Dermis microvascular lymphatic vessel endothelial cell (primary cell): ENCODE measurements at regions not wholly inside any gene's neighbourhood (a gene's known extent, or its start where the extent isn't known, plus 50 kb on each side); places are given as distances from the start of the nearest gene placed in this dataset.
"Not testable (repeated sequence)": the region's sequence is repeated elsewhere in the genome, so short reads cannot be mapped to it uniquely, and the experiment has no call there.

Experiments
- DNase-seq, 2 donors: peaks; one replicate each; pipeline versions ENCODE4 v3.0.0 to v3.0.0-alpha.2; 2010; ENCODE audit warnings: low read depth in 2 of 2

DNA sequence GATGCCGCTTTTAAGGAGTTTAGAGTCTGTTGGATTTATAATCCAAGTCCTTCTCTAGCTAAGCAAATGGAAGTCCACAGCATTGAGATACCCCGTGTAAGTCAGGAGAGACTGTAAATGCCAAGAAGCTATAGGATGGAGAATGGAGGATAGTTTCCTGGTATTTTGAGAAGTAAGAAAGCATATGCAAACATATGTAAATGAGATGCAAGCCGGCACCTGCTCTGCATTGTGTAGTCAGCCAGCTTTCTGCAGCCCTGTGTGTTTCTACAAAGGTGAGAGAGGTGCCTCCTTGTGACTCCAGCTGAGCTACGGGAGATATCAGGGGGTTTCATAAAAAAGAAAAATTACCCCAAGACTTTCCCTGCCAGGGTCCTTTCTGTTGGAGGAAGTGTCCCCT lies 176.3 kb downstream of the RPS24 start:
- DNase-seq = no peak

DNA sequence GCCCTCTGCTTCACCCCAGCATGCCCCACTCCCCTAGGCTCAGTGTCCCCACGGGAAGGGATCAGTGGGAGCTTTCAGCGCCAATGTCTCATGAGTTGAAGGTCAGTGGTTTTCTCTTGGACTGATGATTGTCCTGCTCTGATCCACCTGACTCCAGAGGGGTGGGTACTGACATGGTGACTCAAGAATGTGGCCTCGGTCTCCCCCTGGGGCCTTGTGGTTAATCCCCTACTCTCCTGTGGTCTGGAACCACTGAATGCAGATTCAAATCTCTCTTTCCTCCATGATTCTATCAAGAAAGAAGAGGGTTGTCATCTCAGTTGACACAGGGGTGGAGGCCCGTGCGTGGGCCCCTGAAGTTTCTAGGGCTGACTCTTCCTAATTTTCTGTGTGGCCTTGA lies 176.9 kb downstream of the RPS24 start:
- DNase-seq = no peak

DNA sequence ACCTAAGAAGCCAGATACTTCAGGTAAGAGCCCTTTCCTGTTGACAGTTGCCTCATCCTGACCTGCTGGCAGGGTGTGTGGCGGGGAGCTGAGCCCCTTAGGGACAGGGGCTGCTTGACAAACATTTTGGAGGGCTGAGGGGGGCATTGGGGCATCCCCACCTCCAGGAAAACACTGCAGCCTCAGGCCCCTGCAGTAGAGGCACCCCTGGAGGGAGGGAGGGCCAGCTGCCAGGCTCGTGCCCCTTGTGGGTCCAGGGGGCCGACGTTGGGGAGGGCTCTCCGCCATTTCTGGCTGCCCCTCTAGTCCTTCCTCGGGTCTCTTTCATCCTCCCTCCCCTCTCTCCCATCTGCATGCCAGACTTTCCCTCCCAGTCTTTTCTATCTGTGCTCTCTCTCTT lies 177.3 kb downstream of the RPS24 start:
- DNase-seq = no peak

DNA sequence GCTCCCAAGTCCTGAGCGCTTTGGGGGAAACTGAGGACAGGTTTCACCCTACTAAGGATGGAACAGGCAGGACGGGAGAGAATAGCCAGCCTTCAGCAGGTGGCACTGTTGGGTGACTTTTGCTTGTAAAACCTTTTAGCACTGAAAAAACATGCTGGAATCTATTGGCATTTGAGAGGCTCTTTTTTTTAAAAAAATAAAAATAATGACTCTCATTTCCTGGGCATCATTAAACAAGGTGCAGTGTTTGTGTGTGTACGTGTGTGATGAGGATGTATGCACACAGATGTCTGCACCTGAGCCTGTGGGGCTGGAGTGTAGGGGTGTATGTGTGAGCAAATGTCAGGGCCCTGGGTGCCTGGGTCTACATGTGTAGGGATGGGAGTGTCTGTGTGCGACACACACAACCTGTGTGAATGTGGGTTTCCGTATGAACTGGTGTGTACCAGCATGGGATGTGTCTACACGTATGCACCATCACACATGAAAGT lies 177.9 kb downstream of the RPS24 start:
- peak; percentile 29 to 56 for DNase-seq

DNA sequence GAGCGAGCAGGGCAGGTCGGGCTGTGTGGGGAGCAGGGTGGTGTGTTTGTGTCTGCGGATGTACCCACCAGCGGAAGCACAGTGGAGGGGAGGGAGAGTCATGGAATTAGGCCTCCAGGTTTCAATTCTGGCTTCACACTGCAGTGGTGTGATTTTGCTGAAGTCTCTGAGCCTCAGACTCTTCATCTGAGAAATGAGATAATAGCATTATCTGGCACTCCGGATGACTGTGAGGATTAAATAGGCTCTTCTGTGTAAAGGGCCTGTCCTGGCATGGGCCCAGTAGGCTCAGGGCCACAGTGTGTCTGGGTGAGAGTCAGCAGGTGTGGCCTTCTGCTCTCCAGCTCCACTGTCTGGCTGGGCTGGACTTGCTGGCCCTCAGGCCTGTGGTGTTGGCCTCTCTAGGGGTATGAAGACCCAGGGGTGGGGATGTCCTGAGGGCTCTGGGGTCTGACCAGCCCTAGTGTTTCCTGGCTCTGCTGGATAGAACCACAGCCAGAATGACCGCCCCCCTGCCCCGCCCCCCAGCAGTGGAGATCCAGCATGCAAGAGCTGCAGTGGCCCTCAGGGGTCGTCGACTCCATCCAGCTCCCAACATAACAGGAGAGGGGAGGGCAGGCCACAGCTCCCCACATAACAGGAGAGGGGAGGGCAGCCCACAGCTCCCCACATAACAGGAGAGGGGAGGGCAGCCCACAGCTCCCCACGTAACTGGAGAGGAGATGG lies 178.6 kb downstream of the RPS24 start:
- no peak for DNase-seq

DNA sequence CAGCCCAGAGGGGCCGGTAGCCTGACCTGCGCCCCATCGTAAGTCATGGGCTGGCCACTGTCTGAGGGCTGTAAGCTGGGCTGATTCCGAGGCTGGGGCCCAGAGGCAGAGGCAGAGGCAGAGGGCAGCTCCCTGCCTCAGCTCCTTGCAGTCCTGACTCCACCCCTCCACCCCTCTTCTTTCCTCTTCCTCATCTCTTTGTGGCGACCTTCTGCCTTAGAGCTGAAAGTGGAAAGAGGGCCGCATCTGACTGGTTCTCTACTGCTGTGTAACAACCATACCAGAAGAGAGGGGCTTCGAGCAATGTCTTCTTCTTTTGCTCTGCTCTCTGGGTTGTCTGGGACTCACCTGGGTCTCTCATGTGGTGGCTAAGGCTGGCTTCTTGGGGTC lies 179.1 kb downstream of the RPS24 start:
- DNase-seq = no peak

DNA sequence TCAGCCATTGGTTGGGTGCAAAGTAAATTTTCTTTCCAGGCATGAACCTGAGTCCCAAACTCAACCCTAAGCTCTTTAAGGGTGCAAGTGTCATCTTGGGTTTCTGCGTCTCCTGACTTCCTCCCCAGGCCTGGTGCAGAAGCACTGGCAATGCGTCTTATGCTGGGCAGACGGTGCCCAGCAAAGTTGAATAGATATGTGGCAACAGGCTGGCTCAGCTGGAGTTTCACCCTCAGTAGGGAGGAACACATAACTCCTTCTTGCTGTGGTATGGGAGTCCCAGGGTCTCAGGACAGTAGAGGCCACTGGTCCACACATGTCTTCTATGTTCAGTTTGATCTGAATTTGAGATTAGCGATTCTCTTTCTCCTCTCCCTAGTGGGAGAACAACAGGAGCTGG lies 181.3 kb downstream of the RPS24 start:
- DNase-seq = no peak

DNA sequence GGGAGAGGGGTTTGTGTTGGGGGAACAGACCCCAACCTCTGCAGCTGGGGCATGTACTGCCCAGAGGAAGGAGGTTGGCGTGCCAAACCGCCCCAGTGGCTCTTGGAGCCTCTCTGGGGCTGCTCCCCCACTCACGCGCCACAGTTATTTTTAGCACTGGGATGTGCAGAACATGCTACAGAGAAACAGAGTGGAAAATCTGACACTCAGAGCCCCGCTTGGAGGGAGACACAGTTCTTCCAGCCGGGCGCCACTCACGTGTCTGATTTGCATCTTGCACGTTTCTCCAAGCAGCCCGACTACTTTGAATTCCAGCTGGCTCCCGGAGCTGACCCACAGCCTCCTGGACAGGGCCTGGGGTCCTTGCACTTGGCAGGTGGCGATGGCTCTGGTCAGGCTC lies 182.0 kb downstream of the RPS24 start:
- DNase-seq = no peak

DNA sequence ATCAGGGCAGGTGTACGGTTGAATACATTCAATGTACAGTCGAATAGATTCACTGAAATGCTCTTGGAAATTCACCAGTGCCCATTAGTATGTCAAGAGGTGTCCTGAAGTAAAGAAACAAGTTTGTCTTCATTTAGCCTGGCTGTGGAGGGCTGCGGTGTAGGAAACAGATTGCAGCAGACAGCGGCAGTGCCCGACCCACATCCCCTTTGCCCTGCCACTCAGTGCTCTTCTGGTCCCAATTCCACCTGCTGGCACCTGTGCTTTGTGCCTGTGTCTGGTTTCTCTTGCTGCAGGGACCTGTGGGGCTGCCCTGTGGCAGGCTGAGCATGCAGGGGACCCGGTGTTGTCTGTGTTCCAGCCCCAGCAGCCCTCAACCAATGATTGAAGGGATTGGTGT lies 183.7 kb downstream of the RPS24 start:
- DNase-seq = no peak

DNA sequence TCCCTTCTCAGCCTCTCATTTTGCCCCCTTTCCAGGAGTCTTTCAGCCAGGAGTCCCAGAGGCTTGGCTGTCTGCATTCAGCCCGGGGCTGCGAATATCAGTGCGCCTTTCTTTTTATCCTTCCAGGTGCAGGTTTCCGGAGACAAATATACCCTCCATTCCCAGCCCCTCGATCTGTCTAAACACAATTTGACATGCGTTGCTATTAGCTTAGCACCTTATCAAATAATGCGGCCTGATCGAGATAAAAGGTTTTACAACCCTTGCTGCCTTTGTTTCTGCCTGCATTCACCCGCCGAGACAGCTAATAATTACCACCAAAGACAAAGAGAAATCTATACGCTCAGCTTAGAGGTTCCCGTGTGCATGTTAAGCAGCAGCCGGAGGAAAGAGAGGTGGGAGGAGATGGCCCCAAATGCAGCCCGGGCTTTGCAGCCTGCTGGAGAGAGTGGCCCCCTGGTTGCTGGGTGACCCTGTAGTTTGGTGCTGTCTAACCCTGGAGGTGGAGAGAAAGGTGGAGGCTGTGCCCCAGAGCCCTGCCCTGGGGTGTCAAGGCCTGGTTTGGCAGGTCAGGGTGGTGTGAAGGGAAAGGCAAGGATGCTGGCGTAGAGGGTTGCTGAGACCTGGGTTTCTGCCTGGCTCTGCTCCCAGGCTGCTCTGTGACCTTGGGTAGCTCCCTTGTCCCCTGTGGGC lies 185.3 kb downstream of the RPS24 start:
- DNase-seq = no peak

DNA sequence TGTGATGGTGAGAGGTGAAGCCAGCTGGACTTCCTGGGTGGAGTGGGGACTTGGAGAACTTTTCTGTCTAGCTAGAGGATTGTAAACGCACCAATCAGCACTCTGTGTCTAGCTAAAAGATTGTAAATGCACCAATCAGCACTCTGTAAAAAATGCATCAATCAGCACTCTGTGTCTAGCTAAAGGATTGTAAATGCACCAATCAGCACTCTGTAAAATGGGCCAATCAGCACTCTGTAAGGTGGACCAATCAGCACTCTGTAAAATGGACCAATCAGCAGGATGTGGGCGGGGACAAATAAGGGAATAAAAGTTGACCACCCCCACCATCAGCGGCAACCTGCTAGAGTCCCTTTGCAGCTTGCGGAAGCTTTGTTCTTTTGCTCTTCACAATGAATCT lies 185.9 kb downstream of the RPS24 start:
- not testable (repeated sequence) for DNase-seq

DNA sequence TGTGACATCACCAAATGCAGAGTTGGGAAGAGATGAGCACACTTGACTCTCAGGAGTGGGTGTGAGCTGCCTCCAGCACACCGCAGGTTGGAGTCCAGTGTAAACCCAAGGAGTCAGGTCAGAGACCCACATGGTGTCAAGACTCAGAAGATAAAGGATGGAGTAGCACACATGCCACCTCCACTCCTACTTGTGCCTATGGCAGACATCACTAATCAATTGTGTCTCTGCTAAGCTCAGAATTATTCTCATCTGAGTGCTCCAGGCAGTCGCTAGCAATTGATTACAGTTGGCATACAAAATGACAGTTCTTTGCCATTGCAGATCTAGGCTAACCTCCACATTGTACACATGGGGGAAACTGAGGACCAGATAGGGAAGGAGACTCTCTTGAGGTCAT lies 187.1 kb downstream of the RPS24 start:
- no peak for DNase-seq

DNA sequence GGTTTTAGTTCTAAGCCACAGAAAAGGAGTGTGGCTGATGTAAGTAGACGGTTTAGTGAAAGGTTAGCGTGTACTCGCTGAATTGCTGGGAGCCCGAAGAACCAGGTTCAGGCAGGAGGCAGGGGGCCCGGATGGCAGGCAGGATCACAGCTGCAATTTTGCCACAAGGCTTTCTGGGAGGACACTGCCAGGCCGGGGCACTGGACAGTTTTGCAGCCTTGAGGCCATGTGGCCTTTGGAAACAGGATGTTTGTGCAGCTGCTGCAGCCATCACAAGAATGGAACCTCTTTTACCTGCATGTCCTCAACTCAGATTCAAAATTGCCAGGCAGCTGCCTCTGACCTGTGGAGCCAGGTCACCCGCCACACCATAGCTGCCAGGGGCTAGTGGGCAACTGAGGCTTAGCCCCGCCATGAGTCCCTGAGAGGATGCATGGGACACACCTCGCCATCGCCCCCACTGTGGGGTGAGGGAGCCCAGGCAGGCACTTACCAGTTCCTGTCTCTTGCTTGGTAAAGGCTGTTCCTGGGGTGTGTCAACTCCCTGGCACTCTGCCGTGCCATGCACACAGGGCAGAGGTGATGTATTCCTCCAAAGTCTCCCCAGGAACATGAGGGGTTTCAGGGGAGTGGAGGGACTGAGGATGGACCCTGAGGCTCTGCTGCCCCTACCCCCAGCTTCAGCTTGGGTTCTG lies 188.6 kb downstream of the RPS24 start:
- DNase-seq = no peak

DNA sequence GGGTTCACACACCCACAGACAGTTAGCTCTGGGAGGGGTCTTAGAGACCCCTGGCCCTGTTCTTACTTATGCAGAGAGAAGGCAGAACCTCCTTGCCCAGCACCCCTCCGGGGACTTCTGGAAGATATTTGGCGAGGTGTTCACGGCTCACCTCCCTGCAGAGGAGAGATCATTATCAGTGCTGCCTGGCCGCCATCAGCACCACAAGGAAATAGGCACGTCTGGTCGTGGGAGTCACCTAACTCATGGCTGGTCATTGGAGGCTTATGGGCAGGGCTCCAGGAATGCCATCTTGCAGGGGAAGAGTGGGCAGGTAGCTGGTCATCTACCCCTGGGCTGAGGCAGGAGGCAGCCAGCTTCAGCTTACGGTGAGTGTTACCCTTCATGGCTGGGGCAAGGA lies 189.4 kb downstream of the RPS24 start:
- DNase-seq = no peak

DNA sequence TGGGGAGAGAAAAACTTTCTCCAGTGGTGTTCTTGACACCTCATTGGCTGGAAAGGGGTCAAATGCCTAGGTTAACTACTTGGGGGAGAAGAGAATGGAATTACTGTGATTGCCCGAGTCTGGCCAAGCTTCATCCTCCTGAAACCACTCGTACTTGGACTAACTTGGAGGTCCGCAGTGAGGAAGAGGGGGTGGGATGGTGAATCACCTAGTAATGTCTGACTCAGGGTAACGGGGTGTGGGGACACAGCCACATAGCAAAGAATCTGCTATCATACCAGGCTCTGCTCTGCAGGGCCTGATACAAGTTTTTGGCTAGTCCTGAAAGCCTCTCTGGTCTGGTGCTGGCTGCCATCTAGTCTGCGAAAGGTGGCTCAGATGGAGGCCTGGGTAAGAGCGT lies 190.9 kb downstream of the RPS24 start:
- no peak for DNase-seq

DNA sequence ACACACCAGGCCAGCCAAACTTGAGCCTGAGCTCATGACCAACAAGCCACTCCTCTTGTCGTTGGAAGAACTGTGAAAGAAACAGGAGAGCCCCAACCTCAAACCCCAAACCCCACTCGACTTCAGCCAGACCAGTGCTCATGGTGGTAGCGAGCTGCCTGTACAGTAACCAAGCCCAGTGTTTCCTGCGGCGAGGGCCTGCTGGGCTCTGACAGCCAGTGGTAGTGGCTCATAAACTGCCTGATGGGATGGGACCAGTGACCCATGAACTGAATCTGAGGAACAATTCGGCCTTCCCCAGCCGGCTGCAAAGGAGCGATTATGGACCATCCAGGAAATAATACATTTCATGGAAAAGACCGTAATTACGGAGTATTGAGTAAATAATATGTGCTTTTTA lies 191.9 kb downstream of the RPS24 start:
- DNase-seq = no peak

DNA sequence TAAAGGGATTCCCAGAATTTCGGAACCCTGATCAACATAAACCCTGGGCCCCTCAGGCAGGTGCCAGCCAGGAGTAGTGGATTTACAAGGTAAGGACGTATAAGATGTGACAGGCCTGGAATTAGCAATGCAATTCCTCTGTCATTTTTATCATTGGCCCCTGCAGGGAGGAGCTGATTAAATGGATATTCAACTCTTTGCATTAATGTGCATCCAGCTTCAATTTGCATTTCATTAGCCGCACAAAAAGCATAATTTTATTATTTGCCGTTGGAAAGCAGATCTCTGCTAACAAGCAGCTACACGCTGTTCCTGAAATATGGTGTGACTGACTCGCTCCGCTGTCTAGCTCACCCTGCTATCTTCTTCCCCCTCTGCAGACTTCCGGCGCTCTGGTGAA lies 195.8 kb downstream of the RPS24 start:
- DNase-seq = no peak

DNA sequence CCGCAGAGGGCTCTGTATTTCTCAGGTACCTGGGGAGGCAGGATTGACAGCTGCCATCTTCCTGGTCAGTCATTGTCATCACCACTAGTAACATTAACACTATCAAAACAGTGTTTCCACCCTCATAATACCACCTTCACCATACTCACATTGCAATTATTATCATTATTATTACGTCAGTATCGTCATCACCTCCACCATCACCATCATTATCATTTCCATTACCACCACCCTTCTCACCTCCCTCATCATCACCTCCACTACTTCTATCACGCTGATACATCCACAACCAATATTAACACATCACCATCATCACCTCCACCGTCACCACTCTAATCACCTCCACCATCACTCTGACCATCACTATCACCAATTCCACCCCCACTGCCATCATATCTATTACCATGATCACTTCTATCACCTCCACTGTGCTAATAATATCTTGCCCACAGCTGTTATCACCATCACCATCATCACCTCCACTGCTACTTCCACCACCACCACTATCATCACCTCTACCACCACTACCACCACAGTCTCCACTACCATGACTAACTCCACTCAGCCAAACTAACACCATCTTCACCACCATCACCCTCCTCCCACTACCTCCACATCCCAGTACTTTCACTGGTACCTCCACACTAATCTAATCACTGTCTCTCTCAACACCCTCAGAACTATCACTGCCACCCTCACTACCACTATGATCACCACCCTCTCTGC lies 196.4 kb downstream of the RPS24 start:
- DNase-seq = no peak

DNA sequence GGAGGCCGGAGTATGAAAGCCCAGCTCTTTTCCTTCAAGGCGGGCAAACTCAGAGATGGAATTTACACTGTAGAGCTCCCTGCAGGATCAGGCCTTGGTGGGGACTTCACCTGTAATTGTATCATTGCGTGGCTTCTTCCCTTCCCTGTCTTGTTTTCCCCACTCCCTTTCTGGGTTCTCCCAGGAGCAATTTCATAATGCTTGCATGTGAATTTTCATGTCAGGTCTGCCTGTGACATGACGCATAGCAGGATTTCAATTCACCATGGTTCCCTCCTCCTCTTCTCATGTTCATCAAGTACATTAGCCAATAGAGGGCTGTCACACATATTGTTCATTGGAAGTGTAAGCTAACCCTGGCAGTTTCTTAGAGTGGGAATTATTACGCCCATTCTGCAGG lies 197.7 kb downstream of the RPS24 start:
- no peak for DNase-seq

DNA sequence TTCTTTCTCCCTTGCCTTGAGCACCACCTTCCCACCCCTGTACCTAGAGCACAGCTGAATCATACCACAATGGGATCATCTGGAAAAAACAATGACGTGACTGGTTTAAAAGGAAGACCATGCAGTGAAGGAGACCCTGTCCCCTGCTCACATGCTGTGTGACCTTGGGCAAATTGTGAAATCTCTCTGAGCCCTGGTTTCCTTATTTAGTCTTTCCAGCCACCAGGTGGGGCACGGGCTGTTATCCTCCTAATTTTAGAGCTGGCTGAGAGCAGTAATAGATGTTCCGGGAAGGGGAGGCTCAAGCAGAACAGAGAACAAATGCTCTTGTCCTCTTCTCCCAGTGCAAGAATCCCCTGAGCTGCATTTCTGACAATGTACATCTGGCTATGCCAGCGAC lies 198.3 kb downstream of the RPS24 start:
- no peak for DNase-seq

DNA sequence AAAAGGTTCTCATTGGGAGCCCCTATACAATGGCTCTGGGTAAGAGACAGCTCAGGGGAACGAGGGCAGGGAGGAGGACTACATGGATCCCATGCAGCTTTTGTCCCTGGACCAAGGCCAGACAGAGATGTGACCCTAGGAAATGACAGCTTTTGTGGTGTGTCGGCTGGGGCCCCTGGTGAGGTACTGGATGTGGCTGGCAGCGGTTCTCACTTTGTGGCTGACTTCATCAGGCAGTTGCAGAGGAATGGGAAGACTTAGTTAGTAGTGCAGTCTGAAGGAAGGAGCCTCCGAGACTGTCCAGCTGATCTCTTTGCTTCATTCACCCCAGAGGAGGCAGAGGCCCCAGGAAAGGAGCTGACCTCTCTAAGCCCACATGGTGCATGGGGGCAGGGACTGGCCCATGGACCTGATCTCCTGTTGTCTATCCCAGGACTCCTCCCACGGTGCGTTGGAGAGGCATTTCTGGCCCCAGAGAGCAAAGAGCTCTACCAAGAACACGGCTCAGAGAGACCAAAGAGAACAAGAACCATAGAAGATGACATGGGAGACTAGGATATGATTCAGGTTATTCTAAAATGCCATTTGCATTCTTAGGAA lies 202.9 kb downstream of the RPS24 start:
- no peak for DNase-seq

DNA sequence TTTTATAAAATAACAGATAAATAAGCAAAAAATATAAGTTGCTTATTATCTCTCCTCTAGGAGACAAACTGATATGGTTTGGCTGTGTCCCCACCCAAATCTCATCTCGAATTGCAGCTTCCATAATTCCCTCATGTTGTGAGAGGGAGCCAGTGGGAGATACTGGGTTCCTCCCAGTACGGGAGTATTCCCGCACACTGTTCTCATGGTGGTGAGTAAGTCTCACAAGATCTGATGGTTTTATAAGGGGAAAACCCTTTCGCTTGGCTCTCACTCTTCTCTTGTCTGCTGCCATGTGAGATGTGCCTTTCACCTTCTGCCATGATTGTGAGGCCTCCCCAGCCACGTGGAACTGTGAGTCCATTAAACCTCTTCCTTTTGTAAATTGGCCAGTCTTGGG lies 204.3 kb downstream of the RPS24 start:
- DNase-seq = not testable (repeated sequence)
